Heart left ventricle (tissue), 13 donors: ENCODE measurements at regions not wholly inside any gene's neighbourhood (a gene's known extent, or its start where the extent isn't known, plus 50 kb on each side); places are given as distances from the start of the nearest gene placed in this dataset.

Experiments used
- CTCF ChIP-seq, 12 donors: fragments of 200-600 bp; sonication (generic) in 4 of 12; IDR thresholded peaks; one replicate each; pipeline versions ENCODE4 v1.5.0 to v1.8.0; 2018 to 2022; ENCODE audit warnings: antibody characterized with exemption in 12 of 12, mild to moderate bottlenecking in 5 of 12
- POLR2A ChIP-seq, 2 donors: fragments of 450-650 bp; IDR thresholded peaks; one replicate each; pipeline ENCODE4 v1.6.1; 2017; ENCODE audit warnings: antibody characterized with exemption in 2 of 2, mild to moderate bottlenecking in 2 of 2, moderate library complexity in 2 of 2
- donor health status: ischemic (EF 13 %, LVEDD 7.1; RV severe dilation, severe dysfunction).
- donor health status: DM: no; HTN: yes; CAD: no.
- donor health status: DM: no; HTN: no; CAD: no.
- donor health status: ischemic (EF 25% LVEDD 6.9; RV normal size, moderate dysfunction).
- donor health status: ischemic (EF 25% LVEDD 5.7; RV mildly dilated, moderate dysfunction).
- donor health status: ischemic (EF 35%, LVEDD 5.7; RV mildly dilated, moderate dysfunction).
- donor health status: nonischemic (EF 11% LVEDD 7.7; RV severe dilation, severe dysfunction).
- donor health status: DM: yes; HTN: yes; CAD: no.
- donor health status: PGD.
- donor health status: ischemic (EF 29% LVEDD 5.4; RV normal size, mild dysfunction).
- donor health status: nonischemic (EF 23%, LVEDD 6.1; RV moderate dilation, normal function).

GRCh38 chr4:170931321-170931720 is 841.6 kb upstream of the AADAT start:
- TF ChIP-seq CTCF (IDR thresholded peaks at IDR 0.05): no peak
- no peak for TF ChIP-seq POLR2A (IDR thresholded peaks at IDR 0.05)
